Nephron progenitor cell (in vitro differentiated cells): ENCODE measurements at regions not wholly inside any gene's neighbourhood (a gene's known extent, or its start where the extent isn't known, plus 50 kb on each side); places are given as distances from the start of the nearest gene placed in this dataset.

ENCODE experiments used
- DNase-seq: peaks from one replicate; pipeline ENCODE4 v3.0.0; 2021
- H3K27ac Mint-ChIP-seq: 2 replicates; pipeline ENCODE4 v1.8.0; 2021; ENCODE audit warnings: mild to moderate bottlenecking, moderate library complexity, mixed read lengths
- H3K27me3 Mint-ChIP-seq: 2 replicates; pipeline ENCODE4 v1.8.0; 2021; ENCODE audit warnings: mild to moderate bottlenecking, low read depth, mixed read lengths; ENCODE audit not compliant: poor library complexity
- H3K36me3 Mint-ChIP-seq: 2 replicates; pipeline ENCODE4 v1.8.0; 2021; ENCODE audit warnings: low read depth, mixed read lengths
- H3K4me1 Mint-ChIP-seq: 2 replicates; pipeline ENCODE4 v1.8.0; 2021; ENCODE audit warnings: mixed read lengths
- H3K4me3 Mint-ChIP-seq: 2 replicates; pipeline ENCODE4 v1.8.0; 2021; ENCODE audit warnings: mild to moderate bottlenecking, moderate library complexity, mixed read lengths
- H3K9me3 Mint-ChIP-seq: 2 replicates; pipeline ENCODE4 v1.8.0; 2021; ENCODE audit warnings: mild to moderate bottlenecking, moderate library complexity, mixed read lengths
- TF ChIP-seq, protein P1 (sequence below): fragments of 200-600 bp; sonication (generic); IDR thresholded peaks from 2 replicates; pipeline ENCODE4 v1.5.0; 2021; ENCODE audit warnings: antibody characterized with exemption

DNA sequence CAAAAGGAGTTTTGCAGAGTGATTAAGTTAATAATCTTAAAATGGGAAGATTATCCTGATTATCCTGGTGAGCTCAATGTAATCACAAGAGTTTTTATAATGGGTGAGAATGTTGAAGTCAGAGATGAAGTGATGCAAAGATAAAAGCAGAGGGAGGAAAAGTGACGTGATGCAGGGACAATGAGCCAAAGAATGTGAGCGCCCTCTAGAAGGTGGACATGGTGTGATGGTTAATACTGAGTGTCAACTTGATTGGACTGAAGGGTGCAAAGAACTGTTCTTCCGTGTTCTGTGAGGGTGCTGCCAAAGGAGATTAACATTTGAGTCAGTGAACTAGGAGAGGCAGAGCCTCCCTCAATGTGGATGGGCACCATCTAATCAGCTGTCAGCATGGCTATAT, 569.6 kb upstream of the AGTR1 start:
- H3K27ac Mint-ChIP-seq = no peak overlapping the region
- H3K4me1 Mint-ChIP-seq = no peaks in the 10 kb centered on the region
- H3K4me3 Mint-ChIP-seq = no peak overlapping the region
- H3K27me3 Mint-ChIP-seq = no peaks in the 10 kb centered on the region
- DNase-seq = no peak
- no peaks in the 10 kb centered on the region for H3K9me3 Mint-ChIP-seq
- TF ChIP-seq, protein P1, sequence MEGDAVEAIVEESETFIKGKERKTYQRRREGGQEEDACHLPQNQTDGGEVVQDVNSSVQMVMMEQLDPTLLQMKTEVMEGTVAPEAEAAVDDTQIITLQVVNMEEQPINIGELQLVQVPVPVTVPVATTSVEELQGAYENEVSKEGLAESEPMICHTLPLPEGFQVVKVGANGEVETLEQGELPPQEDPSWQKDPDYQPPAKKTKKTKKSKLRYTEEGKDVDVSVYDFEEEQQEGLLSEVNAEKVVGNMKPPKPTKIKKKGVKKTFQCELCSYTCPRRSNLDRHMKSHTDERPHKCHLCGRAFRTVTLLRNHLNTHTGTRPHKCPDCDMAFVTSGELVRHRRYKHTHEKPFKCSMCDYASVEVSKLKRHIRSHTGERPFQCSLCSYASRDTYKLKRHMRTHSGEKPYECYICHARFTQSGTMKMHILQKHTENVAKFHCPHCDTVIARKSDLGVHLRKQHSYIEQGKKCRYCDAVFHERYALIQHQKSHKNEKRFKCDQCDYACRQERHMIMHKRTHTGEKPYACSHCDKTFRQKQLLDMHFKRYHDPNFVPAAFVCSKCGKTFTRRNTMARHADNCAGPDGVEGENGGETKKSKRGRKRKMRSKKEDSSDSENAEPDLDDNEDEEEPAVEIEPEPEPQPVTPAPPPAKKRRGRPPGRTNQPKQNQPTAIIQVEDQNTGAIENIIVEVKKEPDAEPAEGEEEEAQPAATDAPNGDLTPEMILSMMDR = no peak
- no peaks in the 10 kb centered on the region for H3K36me3 Mint-ChIP-seq

DNA sequence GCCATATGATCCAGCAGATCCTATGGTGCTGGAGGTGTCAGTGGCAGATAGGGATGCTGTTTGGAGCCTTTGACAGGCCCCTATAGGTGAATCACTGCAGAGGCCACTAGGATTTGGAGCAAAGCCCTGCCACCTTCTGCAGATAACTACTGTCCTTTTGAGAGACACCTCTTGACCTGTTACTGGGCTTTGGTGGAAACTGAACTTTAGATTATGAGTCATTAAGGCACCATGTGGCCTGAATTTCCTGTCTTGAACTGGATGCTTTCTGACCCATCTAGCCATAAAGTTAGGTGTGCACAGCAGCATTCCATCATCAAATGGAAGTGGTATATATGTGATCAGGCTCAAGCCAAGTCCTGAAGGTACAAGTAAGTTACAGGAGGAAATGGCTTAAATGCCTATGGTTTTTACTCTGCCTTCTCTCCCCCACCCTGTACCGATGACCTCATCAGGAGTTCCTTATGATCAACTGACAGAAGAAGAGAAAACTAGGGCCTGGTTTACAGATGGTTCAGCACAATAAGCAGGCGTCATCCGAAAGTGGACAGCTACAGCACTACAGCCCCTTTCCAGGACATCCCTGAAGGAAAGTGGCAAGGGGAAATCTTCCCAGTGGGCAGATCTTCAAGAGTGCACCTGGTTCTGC, 565.6 kb upstream of the AGTR1 start:
- Mint-ChIP-seq H3K36me3 (no peaks in the 10 kb centered on the region), H3K4me3 (no peak overlapping the region), H3K27me3 (no peaks in the 10 kb centered on the region), H3K9me3 (no peaks in the 10 kb centered on the region), H3K27ac (no peak overlapping the region), H3K4me1 (no peaks in the 10 kb centered on the region)
- DNase-seq = no peak
- TF ChIP-seq, protein P1 = no peak

DNA sequence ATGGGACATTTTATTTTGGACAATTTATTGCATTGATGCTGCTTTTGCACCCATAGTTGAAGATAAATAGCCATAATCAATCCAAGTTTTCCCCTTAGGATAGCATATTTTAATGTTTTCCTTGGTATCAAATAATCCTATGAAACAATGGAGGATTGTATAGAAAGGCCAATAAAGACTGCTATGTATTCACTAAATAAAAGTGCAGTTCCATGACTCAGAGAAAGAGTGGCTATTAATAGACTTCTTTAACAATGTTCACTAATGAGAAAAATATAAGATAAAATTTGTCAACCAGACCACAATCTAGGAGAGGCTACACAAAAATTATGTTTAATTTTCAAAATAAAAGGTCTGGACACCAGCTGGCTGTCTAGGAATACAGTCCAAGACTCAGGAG, 560.9 kb upstream of the AGTR1 start:
- peaks cover 4% of the 10 kb centered on the region for H3K4me1 Mint-ChIP-seq
- H3K36me3 Mint-ChIP-seq = no peaks in the 10 kb centered on the region
- TF ChIP-seq, protein P1 = no peak
- DNase-seq = no peak
- no peaks in the 10 kb centered on the region for H3K27me3 Mint-ChIP-seq
- H3K4me3 Mint-ChIP-seq = no peak overlapping the region
- no peak overlapping the region for H3K27ac Mint-ChIP-seq
- H3K9me3 Mint-ChIP-seq = no peaks in the 10 kb centered on the region

DNA sequence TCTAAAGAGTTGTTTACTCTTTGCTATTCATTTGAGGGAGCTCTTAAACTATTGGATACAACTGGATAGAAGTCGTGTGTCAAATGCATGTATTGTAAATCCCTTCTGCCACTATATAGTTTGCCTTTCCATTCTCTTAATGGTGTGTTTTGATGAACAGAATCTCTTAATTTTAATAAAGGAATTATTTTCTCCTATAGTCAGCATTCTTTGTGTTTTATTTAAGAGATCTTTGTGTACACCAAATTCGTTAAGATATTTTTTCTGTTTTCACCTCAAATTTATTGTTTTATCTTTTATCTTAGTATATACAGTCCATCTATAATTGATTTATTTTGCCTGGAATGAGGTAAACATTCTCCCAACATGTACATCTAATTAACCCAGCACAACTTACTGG, 551.5 kb upstream of the AGTR1 start:
- H3K4me3 Mint-ChIP-seq = no peak overlapping the region
- H3K27me3 Mint-ChIP-seq = peaks cover 3% of the 10 kb centered on the region
- H3K4me1 Mint-ChIP-seq = no peaks in the 10 kb centered on the region
- no peaks in the 10 kb centered on the region for H3K36me3 Mint-ChIP-seq
- TF ChIP-seq, protein P1 = no peak
- DNase-seq = no peak
- H3K27ac Mint-ChIP-seq = no peak overlapping the region
- no peaks in the 10 kb centered on the region for H3K9me3 Mint-ChIP-seq

DNA sequence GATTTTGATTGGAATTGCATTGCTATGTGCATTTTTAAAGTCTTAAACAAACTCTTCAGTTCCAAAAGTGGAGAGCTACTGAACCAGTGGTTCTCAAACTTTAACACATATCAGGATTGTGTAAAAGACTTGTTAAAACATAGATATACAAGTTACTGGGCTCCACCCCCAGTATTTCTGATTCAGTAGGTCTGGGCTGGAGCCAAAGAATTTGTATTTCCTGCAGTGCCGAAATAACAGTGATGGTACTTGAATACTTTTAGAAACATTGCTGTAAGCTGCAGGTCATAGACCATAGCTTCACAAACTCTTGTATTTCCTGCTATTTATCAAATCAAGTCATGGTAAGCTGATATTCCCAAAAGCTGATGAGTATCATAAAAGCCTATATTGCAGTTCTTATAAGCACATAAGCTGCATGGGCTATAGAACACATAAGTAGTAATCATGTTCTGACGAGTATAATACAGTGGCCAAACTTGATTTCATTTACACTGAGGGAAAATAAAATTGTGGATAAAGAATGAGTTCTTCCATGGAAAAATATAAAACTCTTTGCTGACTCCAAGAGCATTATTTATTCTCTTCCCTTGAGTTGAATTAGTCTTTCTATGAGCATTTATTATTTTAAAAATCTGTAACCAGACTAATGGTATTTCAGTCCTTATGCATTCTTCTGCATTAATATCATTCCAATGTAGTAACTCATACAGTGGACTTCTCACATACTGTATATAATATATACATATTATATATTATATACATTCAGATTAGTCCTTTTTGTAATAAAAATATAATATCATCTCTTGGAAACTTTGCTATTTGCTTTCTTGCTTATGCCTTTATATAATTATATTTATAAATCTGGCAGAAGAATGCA, 550.5 kb upstream of the AGTR1 start:
- Mint-ChIP-seq H3K4me3 (no peak overlapping the region), H3K4me1 (no peaks in the 10 kb centered on the region), H3K27me3 (peaks cover 3% of the 10 kb centered on the region), H3K27ac (no peak overlapping the region), H3K9me3 (peaks cover 9% of the 10 kb centered on the region), H3K36me3 (no peaks in the 10 kb centered on the region)
- TF ChIP-seq, protein P1 = no peak
- no peak for DNase-seq
